ENCODE measurements at regions not wholly inside any gene's neighbourhood (a gene's known extent, or its start where the extent isn't known, plus 50 kb on each side); places are given as distances from the start of the nearest gene placed in this dataset.
A peak's percentile ranks its signal among the peaks of the same experiment; 100 is the strongest.
"Not testable (repeated sequence)": the region's sequence is repeated elsewhere in the genome, so short reads cannot be mapped to it uniquely, and the experiment has no call there.

- Histone ChIP-seq H3K4me2 (ENCODE audit: low read length, poor library complexity, severe bottlenecking) (no peak overlapping the region), H4K8ac (ENCODE audit: low read length) (no peak overlapping the region), H3K4ac (ENCODE audit: low read depth in 1 of 2, low read length in 2 of 2) (no peak overlapping the region), H3K4me3 (ENCODE audit: insufficient read depth in 1 of 2, low read depth in 1 of 2, low read length in 2 of 2) (no peak overlapping the region), H3K9ac (ENCODE audit: low read length) (no peak overlapping the region), H3K23ac (ENCODE audit: low read length in 2 of 2) (no peak overlapping the region), H3K14ac (ENCODE audit: low read length in 2 of 2) (no peak overlapping the region), H2BK15ac (ENCODE audit: low read depth, poor library complexity, severe bottlenecking) (no peak overlapping the region), H3K27me3 (ENCODE audit: control insufficient read depth in 1 of 2, insufficient read depth in 1 of 2, low read length in 2 of 2) (no peaks in the 10 kb centered on the region), H3K4me1 (ENCODE audit: control insufficient read depth, insufficient read depth, low read depth, low read length) (no peaks in the 10 kb centered on the region), H2BK5ac (ENCODE audit: low read depth, low read length, poor library complexity, severe bottlenecking) (no peak overlapping the region), H3K79me1 (replicated peaks; ENCODE audit: low read length, poor library complexity, severe bottlenecking) (no peaks in the 10 kb centered on the region), H2BK120ac (ENCODE audit: low read depth, low read length) (no peak overlapping the region), H2BK12ac (ENCODE audit: low read length in 2 of 2) (no peak overlapping the region), H3K9me3 (ENCODE audit: control insufficient read depth, low read length) (no peaks in the 10 kb centered on the region), H3K27ac (ENCODE audit: low read length, poor library complexity, severe bottlenecking) (no peak overlapping the region), H2AK5ac (ENCODE audit: low read length, severe bottlenecking) (no peak overlapping the region), H3K18ac (ENCODE audit: low read depth in 1 of 2, low read length in 2 of 2) (no peak overlapping the region), H2AFZ (ENCODE audit: low read depth, low read length) (no peak overlapping the region), H3K36me3 (ENCODE audit: control insufficient read depth in 1 of 2, insufficient read depth in 2 of 2, low read depth in 1 of 2, low read length in 2 of 2) (no peaks in the 10 kb centered on the region), H4K91ac (ENCODE audit: low read length) (no peak overlapping the region)
- no peak for DNase-seq
- WGBS: 71% methylated on average over 1 of the region's 1 CpG
These were observed 625.7 kb upstream of the KCND2 start for GRCh38 chr7:119647286-119647685.

GRCh38 chr7:119648752-119649151 lies 624.2 kb upstream of the KCND2 start:
- H3K36me3 ChIP-seq (ENCODE audit: control insufficient read depth in 1 of 2, insufficient read depth in 2 of 2, low read depth in 1 of 2, low read length in 2 of 2); H2AFZ ChIP-seq (ENCODE audit: low read depth, low read length); H3K9me3 ChIP-seq (ENCODE audit: control insufficient read depth, low read length); H2BK15ac ChIP-seq (ENCODE audit: low read depth, poor library complexity, severe bottlenecking); H2BK5ac ChIP-seq (ENCODE audit: low read depth, low read length, poor library complexity, severe bottlenecking); H3K23ac ChIP-seq (ENCODE audit: low read length in 2 of 2); H3K4me3 ChIP-seq (ENCODE audit: insufficient read depth in 1 of 2, low read depth in 1 of 2, low read length in 2 of 2); H4K8ac ChIP-seq (ENCODE audit: low read length); H3K27ac ChIP-seq (ENCODE audit: low read length, poor library complexity, severe bottlenecking); H3K4me2 ChIP-seq (ENCODE audit: low read length, poor library complexity, severe bottlenecking); H3K27me3 ChIP-seq (ENCODE audit: control insufficient read depth in 1 of 2, insufficient read depth in 1 of 2, low read length in 2 of 2); H3K14ac ChIP-seq (ENCODE audit: low read length in 2 of 2); DNase-seq; H3K18ac ChIP-seq (ENCODE audit: low read depth in 1 of 2, low read length in 2 of 2); H2BK120ac ChIP-seq (ENCODE audit: low read depth, low read length); H2AK5ac ChIP-seq (ENCODE audit: low read length, severe bottlenecking); H3K4ac ChIP-seq (ENCODE audit: low read depth in 1 of 2, low read length in 2 of 2); H3K4me1 ChIP-seq (ENCODE audit: control insufficient read depth, insufficient read depth, low read depth, low read length); H3K9ac ChIP-seq (ENCODE audit: low read length); H3K79me1 ChIP-seq (replicated peaks; ENCODE audit: low read length, poor library complexity, severe bottlenecking); H2BK12ac ChIP-seq (ENCODE audit: low read length in 2 of 2); H4K91ac ChIP-seq (ENCODE audit: low read length): not testable (repeated sequence)
- 58% methylated on average over 1 of the region's 3 CpGs for WGBS

GRCh38 chr7:119660080-119660479 lies 612.9 kb upstream of the KCND2 start:
- H3K4ac ChIP-seq (ENCODE audit: low read depth in 1 of 2, low read length in 2 of 2): no peak overlapping the region
- H3K18ac ChIP-seq (ENCODE audit: low read depth in 1 of 2, low read length in 2 of 2): no peak overlapping the region
- no peak overlapping the region for H2BK15ac ChIP-seq (ENCODE audit: low read depth, poor library complexity, severe bottlenecking)
- H3K27ac ChIP-seq (ENCODE audit: low read length, poor library complexity, severe bottlenecking): no peak overlapping the region
- no peak overlapping the region for H2BK5ac ChIP-seq (ENCODE audit: low read depth, low read length, poor library complexity, severe bottlenecking)
- no peaks in the 10 kb centered on the region for H3K4me1 ChIP-seq (ENCODE audit: control insufficient read depth, insufficient read depth, low read depth, low read length)
- no peaks in the 10 kb centered on the region for H3K36me3 ChIP-seq (ENCODE audit: control insufficient read depth in 1 of 2, insufficient read depth in 2 of 2, low read depth in 1 of 2, low read length in 2 of 2)
- 94% methylated on average over 1 of the region's 2 CpGs for WGBS
- H2AK5ac ChIP-seq (ENCODE audit: low read length, severe bottlenecking): no peak overlapping the region
- no peak overlapping the region for H2AFZ ChIP-seq (ENCODE audit: low read depth, low read length)
- no peak overlapping the region for H3K4me3 ChIP-seq (ENCODE audit: insufficient read depth in 1 of 2, low read depth in 1 of 2, low read length in 2 of 2)
- H3K9me3 ChIP-seq (ENCODE audit: control insufficient read depth, low read length): no peaks in the 10 kb centered on the region
- H4K8ac ChIP-seq (ENCODE audit: low read length): no peak overlapping the region
- H2BK12ac ChIP-seq (ENCODE audit: low read length in 2 of 2): no peak overlapping the region
- H3K9ac ChIP-seq (ENCODE audit: low read length): no peak overlapping the region
- H2BK120ac ChIP-seq (ENCODE audit: low read depth, low read length): no peak overlapping the region
- DNase-seq: no peak
- no peaks in the 10 kb centered on the region for H3K27me3 ChIP-seq (ENCODE audit: control insufficient read depth in 1 of 2, insufficient read depth in 1 of 2, low read length in 2 of 2)
- no peak overlapping the region for H3K4me2 ChIP-seq (ENCODE audit: low read length, poor library complexity, severe bottlenecking)
- no peak overlapping the region for H3K14ac ChIP-seq (ENCODE audit: low read length in 2 of 2)
- H3K23ac ChIP-seq (ENCODE audit: low read length in 2 of 2): no peak overlapping the region
- no peak overlapping the region for H4K91ac ChIP-seq (ENCODE audit: low read length)
- H3K79me1 ChIP-seq (replicated peaks; ENCODE audit: low read length, poor library complexity, severe bottlenecking): no peaks in the 10 kb centered on the region

- H3K27me3 ChIP-seq (ENCODE audit: control insufficient read depth in 1 of 2, insufficient read depth in 1 of 2, low read length in 2 of 2): no peaks in the 10 kb centered on the region
- peak; percentile 68 for DNase-seq
- no peak overlapping the region for H2BK12ac ChIP-seq (ENCODE audit: low read length in 2 of 2)
- H3K9me3 ChIP-seq (ENCODE audit: control insufficient read depth, low read length): no peaks in the 10 kb centered on the region
- H3K4me3 ChIP-seq (ENCODE audit: insufficient read depth in 1 of 2, low read depth in 1 of 2, low read length in 2 of 2): no peak overlapping the region
- H3K14ac ChIP-seq (ENCODE audit: low read length in 2 of 2): no peak overlapping the region
- H2AK5ac ChIP-seq (ENCODE audit: low read length, severe bottlenecking): no peak overlapping the region
- H2BK15ac ChIP-seq (ENCODE audit: low read depth, poor library complexity, severe bottlenecking): no peak overlapping the region
- peaks cover 5% of the 10 kb centered on the region for H3K4me1 ChIP-seq (ENCODE audit: control insufficient read depth, insufficient read depth, low read depth, low read length)
- peak overlapping the region; percentile 59 for H3K27ac ChIP-seq (ENCODE audit: low read length, poor library complexity, severe bottlenecking)
- H3K9ac ChIP-seq (ENCODE audit: low read length): peak overlapping the region; percentile 60
- H2BK5ac ChIP-seq (ENCODE audit: low read depth, low read length, poor library complexity, severe bottlenecking): no peak overlapping the region
- no peak overlapping the region for H2AFZ ChIP-seq (ENCODE audit: low read depth, low read length)
- no peak overlapping the region for H3K23ac ChIP-seq (ENCODE audit: low read length in 2 of 2)
- H2BK120ac ChIP-seq (ENCODE audit: low read depth, low read length): no peak overlapping the region
- no peak overlapping the region for H4K8ac ChIP-seq (ENCODE audit: low read length)
- no peak overlapping the region for H3K4ac ChIP-seq (ENCODE audit: low read depth in 1 of 2, low read length in 2 of 2)
- H3K18ac ChIP-seq (ENCODE audit: low read depth in 1 of 2, low read length in 2 of 2): no peak overlapping the region
- H4K91ac ChIP-seq (ENCODE audit: low read length): no peak overlapping the region
- WGBS: no CpG with 5 or more reads among the region's 1 CpG
- no peaks in the 10 kb centered on the region for H3K36me3 ChIP-seq (ENCODE audit: control insufficient read depth in 1 of 2, insufficient read depth in 2 of 2, low read depth in 1 of 2, low read length in 2 of 2)
- no peaks in the 10 kb centered on the region for H3K79me1 ChIP-seq (replicated peaks; ENCODE audit: low read length, poor library complexity, severe bottlenecking)
- H3K4me2 ChIP-seq (ENCODE audit: low read length, poor library complexity, severe bottlenecking): no peak overlapping the region
These were observed 608.4 kb upstream of the KCND2 start for GRCh38 chr7:119664601-119665000.

All from mesenchymal stem cell (in vitro differentiated cells and primary cell).